A549 (cell line): ENCODE measurements at regions not wholly inside any gene's neighbourhood (a gene's known extent, or its start where the extent isn't known, plus 50 kb on each side); places are given as distances from the start of the nearest gene placed in this dataset.

Experiments used
- ATAC-seq, 2 experiments: fragments of 200-7000 bp in 1 of 2; fragments of >200 bp in 1 of 2; cut with Nextera tagmentation in 1 of 2; cut with Tn5 transposase in 1 of 2; 3 replicates each; pipeline versions ENCODE4 v1.8.0 to v1.9.1; 2018 to 2020; ENCODE audit warnings: mild to moderate bottlenecking in 1 of 2, moderate library complexity in 1 of 2
- CTCF ChIA-PET: fragments of 300-600 bp; sonication (Branson Sonifier 250); formaldehyde crosslinking; extraction: SDS; loops from one replicate; lab custom pipeline; 2021; ENCODE audit warnings: antibody characterized with exemption, inconsistent platforms; lab: Yijun Ruan, JAX
- POLR2A ChIA-PET: fragments of 350-600 bp; formaldehyde crosslinking; extraction: SDS; loops from one replicate; lab custom pipeline; 2021; ENCODE audit warnings: antibody characterized with exemption, inconsistent platforms; lab: Yijun Ruan, JAX
- DNase-seq, 2 experiments: peaks; one replicate each; pipeline versions ENCODE4 v3.0.0 to v3.0.0-alpha.2; 2011 to 2016; ENCODE audit warnings: low read depth in 1 of 2, low spot score in 1 of 2
- FAIRE-seq: peaks from 2 replicates; lab custom pipeline; 2011; peaks lifted over from hg19 to GRCh38; lab: Jason Lieb, UNC
- H3K27ac ChIP-seq, 2 experiments: fragments of >200 bp; sonication (Bioruptor Twin); formaldehyde crosslinking; 3 replicates each; pipeline ENCODE4 v1.5.1; 2016 to 2017
- H3K4me1 ChIP-seq: fragments of >200 bp; sonication (Bioruptor Twin); formaldehyde crosslinking; 3 replicates; pipeline ENCODE4 v1.6.1; 2016
- H3K4me2 ChIP-seq: fragments of >200 bp; sonication (Bioruptor Twin); formaldehyde crosslinking; 3 replicates; pipeline ENCODE4 v1.6.1; 2016
- H3K4me3 ChIP-seq: fragments of >200 bp; sonication (Bioruptor Twin); formaldehyde crosslinking; 3 replicates; pipeline ENCODE4 v1.5.1; 2016
- H3K9me3 ChIP-seq: fragments of >200 bp; sonication (Bioruptor Twin); formaldehyde crosslinking; 3 replicates; pipeline ENCODE4 v1.6.1; 2016
- ATOH8 ChIP-seq: fragments of 250-450 bp; sonication (Bioruptor Pico); IDR thresholded peaks from 2 replicates; pipeline ENCODE4 v1.5.0; 2020; ENCODE audit warnings: low read depth, mild to moderate bottlenecking, moderate library complexity
- BCL3 ChIP-seq: fragments of >200 bp; sonication (Bioruptor Twin); formaldehyde crosslinking; IDR thresholded peaks from 3 replicates; pipeline ENCODE4 v1.6.1; 2016
- CBX2 ChIP-seq: fragments of 200-600 bp; sonication (generic); IDR thresholded peaks from 2 replicates; pipeline ENCODE4 v1.6.1; 2016; ENCODE audit warnings: low read depth, mild to moderate bottlenecking, borderline replicate concordance
- CBX8 ChIP-seq: fragments of 200-600 bp; sonication (generic); IDR thresholded peaks from 2 replicates; pipeline ENCODE4 v1.6.1; 2016
- CHD2 ChIP-seq: fragments of 150-350 bp; IDR thresholded peaks from 2 replicates; pipeline ENCODE4 v1.6.1; 2014; ENCODE audit warnings: low read length; ENCODE audit not compliant: partially characterized antibody
- FOSL2 ChIP-seq, 2 experiments: fragments of 450-650 bp in 1 of 2; fragments of >200 bp in 1 of 2; sonication (Bioruptor Twin) in 1 of 2; formaldehyde crosslinking; IDR thresholded peaks; 2 replicates each; pipeline versions ENCODE4 v1.5.0 to v1.6.1; 2016 to 2020; ENCODE audit warnings: mild to moderate bottlenecking in 1 of 2, moderate library complexity in 1 of 2
- HDAC2 ChIP-seq: fragments of 200-600 bp; sonication (generic); IDR thresholded peaks from 2 replicates; pipeline ENCODE4 v1.6.1; 2016
- HMGXB4 ChIP-seq: fragments of 250-450 bp; sonication (Bioruptor Pico); IDR thresholded peaks from 2 replicates; pipeline ENCODE4 v1.5.0; 2021; ENCODE audit warnings: mild to moderate bottlenecking, moderate library complexity, borderline replicate concordance
- HOXB5 ChIP-seq: fragments of 250-450 bp; sonication (Bioruptor Pico); IDR thresholded peaks from 2 replicates; pipeline ENCODE4 v1.5.0; 2020; ENCODE audit warnings: mild to moderate bottlenecking, moderate library complexity
- KDM1A ChIP-seq: fragments of 200-600 bp; sonication (generic); IDR thresholded peaks from 2 replicates; pipeline ENCODE4 v1.6.1; 2016; ENCODE audit warnings: low read depth, mild to moderate bottlenecking
- KDM5A ChIP-seq: fragments of 200-600 bp; sonication (generic); IDR thresholded peaks from 2 replicates; pipeline ENCODE4 v1.6.1; 2016; ENCODE audit warnings: antibody characterized with exemption, mild to moderate bottlenecking
- MAZ ChIP-seq: fragments of 150-350 bp; IDR thresholded peaks from 2 replicates; pipeline ENCODE4 v1.6.1; 2014; ENCODE audit warnings: antibody characterized with exemption, low read depth, low read length, borderline replicate concordance
- NPAS2 ChIP-seq: fragments of 250-450 bp; sonication (Bioruptor Pico); IDR thresholded peaks from 2 replicates; pipeline ENCODE4 v1.8.0; 2022; ENCODE audit warnings: mild to moderate bottlenecking, moderate library complexity, borderline replicate concordance
- RAD21 ChIP-seq, 2 experiments: fragments of >200 bp in 1 of 2; sonication (Bioruptor Twin) in 1 of 2; formaldehyde crosslinking in 1 of 2; IDR thresholded peaks in 1 of 2; conservative IDR thresholded peaks in 1 of 2; 2 replicates in 1 of 2; 3 replicates in 1 of 2; pipeline ENCODE4 v1.6.1; 2012 to 2018; ENCODE audit warnings: inconsistent platforms in 1 of 2
- RARB ChIP-seq: fragments of 250-450 bp; sonication (Bioruptor Pico); IDR thresholded peaks from 2 replicates; pipeline ENCODE4 v1.8.0; 2021; ENCODE audit warnings: mild to moderate bottlenecking, moderate library complexity
- RNF2 ChIP-seq: fragments of 200-600 bp; sonication (generic); IDR thresholded peaks from 2 replicates; pipeline ENCODE4 v1.6.1; 2016; ENCODE audit warnings: low read depth, mild to moderate bottlenecking, antibody characterized with exemption, moderate library complexity, borderline replicate concordance
- ZC3H11A ChIP-seq: fragments of 450-650 bp; IDR thresholded peaks from 2 replicates; pipeline ENCODE4 v1.6.1; 2014; ENCODE audit warnings: antibody characterized with exemption, mild to moderate bottlenecking
- ZFP36 ChIP-seq: fragments of 450-650 bp; IDR thresholded peaks from 2 replicates; pipeline ENCODE4 v1.6.1; 2014; ENCODE audit warnings: borderline replicate concordance; ENCODE audit not compliant: partially characterized antibody
- ZSCAN20 ChIP-seq: fragments of 250-450 bp; sonication (Bioruptor Pico); IDR thresholded peaks from 2 replicates; pipeline ENCODE4 v1.8.0; 2022; ENCODE audit warnings: mild to moderate bottlenecking, moderate library complexity
- WGBS: methylation state at CpG from one replicate; pipeline ENCODE4 v1.1.6; 2017; ENCODE audit errors: missing lambda C conversion rate; 5-methylcytosine and 5-hydroxymethylcytosine counted together
- TF ChIP-seq, protein P1 (sequence below): fragments of 200-600 bp; sonication (generic); IDR thresholded peaks from 2 replicates; pipeline ENCODE4 v1.6.1; 2016; ENCODE audit warnings: antibody characterized with exemption, mild to moderate bottlenecking, moderate library complexity

- TF ChIP-seq, protein P1, sequence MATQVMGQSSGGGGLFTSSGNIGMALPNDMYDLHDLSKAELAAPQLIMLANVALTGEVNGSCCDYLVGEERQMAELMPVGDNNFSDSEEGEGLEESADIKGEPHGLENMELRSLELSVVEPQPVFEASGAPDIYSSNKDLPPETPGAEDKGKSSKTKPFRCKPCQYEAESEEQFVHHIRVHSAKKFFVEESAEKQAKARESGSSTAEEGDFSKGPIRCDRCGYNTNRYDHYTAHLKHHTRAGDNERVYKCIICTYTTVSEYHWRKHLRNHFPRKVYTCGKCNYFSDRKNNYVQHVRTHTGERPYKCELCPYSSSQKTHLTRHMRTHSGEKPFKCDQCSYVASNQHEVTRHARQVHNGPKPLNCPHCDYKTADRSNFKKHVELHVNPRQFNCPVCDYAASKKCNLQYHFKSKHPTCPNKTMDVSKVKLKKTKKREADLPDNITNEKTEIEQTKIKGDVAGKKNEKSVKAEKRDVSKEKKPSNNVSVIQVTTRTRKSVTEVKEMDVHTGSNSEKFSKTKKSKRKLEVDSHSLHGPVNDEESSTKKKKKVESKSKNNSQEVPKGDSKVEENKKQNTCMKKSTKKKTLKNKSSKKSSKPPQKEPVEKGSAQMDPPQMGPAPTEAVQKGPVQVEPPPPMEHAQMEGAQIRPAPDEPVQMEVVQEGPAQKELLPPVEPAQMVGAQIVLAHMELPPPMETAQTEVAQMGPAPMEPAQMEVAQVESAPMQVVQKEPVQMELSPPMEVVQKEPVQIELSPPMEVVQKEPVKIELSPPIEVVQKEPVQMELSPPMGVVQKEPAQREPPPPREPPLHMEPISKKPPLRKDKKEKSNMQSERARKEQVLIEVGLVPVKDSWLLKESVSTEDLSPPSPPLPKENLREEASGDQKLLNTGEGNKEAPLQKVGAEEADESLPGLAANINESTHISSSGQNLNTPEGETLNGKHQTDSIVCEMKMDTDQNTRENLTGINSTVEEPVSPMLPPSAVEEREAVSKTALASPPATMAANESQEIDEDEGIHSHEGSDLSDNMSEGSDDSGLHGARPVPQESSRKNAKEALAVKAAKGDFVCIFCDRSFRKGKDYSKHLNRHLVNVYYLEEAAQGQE: no peak
- TF ChIP-seq RNF2 (no peak), FOSL2 (IDR thresholded peaks at IDR 0.05) (no peak), FOSL2 (CRISPR knock-in tag; IDR thresholded peaks at IDR 0.05) (no peak), ZSCAN20 (CRISPR knock-in tag) (no peak)
Measured at GRCh38 chr21:15256996-15257395, 192.2 kb upstream of the NRIP1 start (continued).

DNA sequence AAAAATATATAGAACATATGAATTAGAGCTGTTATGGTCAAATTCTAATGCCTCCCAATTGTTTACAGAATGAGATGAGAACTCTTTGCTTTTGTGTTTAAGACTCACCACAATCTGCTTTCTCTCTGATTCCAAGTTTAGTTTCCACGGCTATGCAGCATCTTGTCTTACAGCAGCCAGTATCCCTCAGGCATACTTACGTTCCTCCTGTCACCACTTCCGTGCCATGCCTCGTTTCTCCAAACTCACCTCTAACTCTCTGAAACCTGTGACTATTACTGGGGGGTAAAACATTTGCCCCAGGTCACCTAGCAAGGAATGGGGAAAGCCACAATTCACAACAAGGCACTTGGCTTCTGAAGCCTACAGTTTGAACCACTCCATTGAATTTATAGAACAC is 192.8 kb upstream of the NRIP1 start:
- no peak overlapping the region for H3K27ac ChIP-seq
- no peaks in the 10 kb centered on the region for H3K9me3 ChIP-seq
- 83% methylated on average over 4 of the region's 4 CpGs for WGBS
- H3K4me3 ChIP-seq: no peak overlapping the region
- ATAC-seq (no peak), FAIRE-seq (no peak), DNase-seq (no peak)
- no peak overlapping the region for H3K4me2 ChIP-seq
- CTCF ChIA-PET: no interaction called here
- POLR2A ChIA-PET: no interaction called here
- H3K4me1 ChIP-seq: no peaks in the 10 kb centered on the region
- no peak for TF ChIP-seq MAZ
- no peak for TF ChIP-seq KDM5A
- no peak for TF ChIP-seq CBX2
- no peak for TF ChIP-seq BCL3
- TF ChIP-seq KDM1A: no peak
- TF ChIP-seq CBX8: no peak
- no peak for TF ChIP-seq NPAS2 (CRISPR knock-in tag)
- no peak for TF ChIP-seq ZC3H11A
- TF ChIP-seq, all 56 proteins: peak for 0

DNA sequence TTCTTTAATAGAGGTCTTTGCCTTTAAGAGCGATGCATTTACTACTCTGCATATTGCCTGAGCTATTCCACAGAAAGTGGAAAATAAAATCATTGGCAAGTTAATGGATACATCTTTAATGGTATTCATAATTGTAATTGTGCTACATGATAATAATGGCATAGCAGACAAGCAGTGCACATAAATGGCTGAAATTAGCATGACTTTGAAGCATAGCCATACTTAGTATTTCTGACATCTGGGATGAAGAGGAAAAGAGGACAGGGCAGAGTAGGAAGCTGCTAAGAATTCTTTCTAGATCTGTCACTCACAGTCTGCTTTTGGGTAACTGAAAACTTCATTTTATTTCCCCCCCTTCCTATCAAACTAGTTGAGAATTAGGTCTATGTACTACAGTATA is 195.0 kb upstream of the NRIP1 start:
- no peak for FAIRE-seq
- WGBS: 93% methylated on average over 1 of the region's 1 CpG
- H3K27ac ChIP-seq: no peak overlapping the region
- no peak for TF ChIP-seq RARB (CRISPR knock-in tag)
- TF ChIP-seq, protein P1: no peak
- no peak for TF ChIP-seq HMGXB4 (CRISPR knock-in tag)
- no peak for TF ChIP-seq CHD2
- no peak for TF ChIP-seq ATOH8 (CRISPR knock-in tag)
- no peak for TF ChIP-seq HOXB5 (CRISPR knock-in tag)
- no peak for TF ChIP-seq CBX8
- TF ChIP-seq MAZ: no peak
- no peak for TF ChIP-seq KDM1A
- no peak for TF ChIP-seq HDAC2
- TF ChIP-seq ZFP36: no peak
- no peak for TF ChIP-seq RAD21 (conservative IDR thresholded peaks at IDR 0.05 in 1 of 2, IDR thresholded peaks at IDR 0.05 in 1 of 2)
- TF ChIP-seq KDM5A: no peak
- no peak for TF ChIP-seq BCL3

More for the DNA sequence above, 195.0 kb upstream of the NRIP1 start:
- Histone ChIP-seq H3K9me3 (no peaks in the 10 kb centered on the region), H3K4me1 (no peaks in the 10 kb centered on the region), H3K4me3 (no peak overlapping the region), H3K4me2 (no peak overlapping the region)
- ATAC-seq (no peak), DNase-seq (no peak)
- ChIA-PET CTCF (no interaction called here), POLR2A (no interaction called here)
